ENCODE measurements at regions not wholly inside any gene's neighbourhood (a gene's known extent, or its start where the extent isn't known, plus 50 kb on each side); places are given as distances from the start of the nearest gene placed in this dataset.

DNA sequence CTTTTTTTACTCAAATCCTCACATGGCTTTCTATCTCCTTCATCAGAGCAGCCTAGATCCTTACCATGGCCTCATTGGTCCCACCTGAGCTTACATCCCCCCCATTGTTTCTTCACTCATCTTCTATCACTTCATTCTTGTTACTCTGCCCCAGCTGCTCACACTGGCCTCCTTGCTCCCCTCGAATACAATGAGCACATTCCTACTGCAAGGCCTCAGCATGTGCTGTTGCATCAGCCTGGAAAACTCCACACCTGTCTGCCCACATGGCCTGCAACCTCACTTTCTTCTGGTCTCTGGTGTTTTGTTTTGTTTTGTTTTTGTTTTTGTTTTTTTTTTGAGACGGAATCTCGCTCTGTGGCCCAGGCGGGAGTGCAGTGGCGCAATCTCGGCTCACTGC lies 212.6 kb downstream of the TBX18 start (continued):
- no peak for TF ChIP-seq HNF4A (conservative IDR thresholded peaks at IDR 0.05)
- TF ChIP-seq JUND (IDR thresholded peaks at IDR 0.05) = no peak
- no peak for TF ChIP-seq YY1 (IDR thresholded peaks at IDR 0.05)
- no peak for TF ChIP-seq GABPA (IDR thresholded peaks at IDR 0.05 in 1 of 2, conservative IDR thresholded peaks at IDR 0.05 in 1 of 2)
- no peak for TF ChIP-seq SP1 (IDR thresholded peaks at IDR 0.05)
- no peak for TF ChIP-seq EGR1 (IDR thresholded peaks at IDR 0.05; ENCODE audit: low read depth in 2 of 2)
- TF ChIP-seq RXRA (IDR thresholded peaks at IDR 0.05) = no peak
- no peak for TF ChIP-seq FOXA2 (IDR thresholded peaks at IDR 0.05)
- TF ChIP-seq, protein P1, sequence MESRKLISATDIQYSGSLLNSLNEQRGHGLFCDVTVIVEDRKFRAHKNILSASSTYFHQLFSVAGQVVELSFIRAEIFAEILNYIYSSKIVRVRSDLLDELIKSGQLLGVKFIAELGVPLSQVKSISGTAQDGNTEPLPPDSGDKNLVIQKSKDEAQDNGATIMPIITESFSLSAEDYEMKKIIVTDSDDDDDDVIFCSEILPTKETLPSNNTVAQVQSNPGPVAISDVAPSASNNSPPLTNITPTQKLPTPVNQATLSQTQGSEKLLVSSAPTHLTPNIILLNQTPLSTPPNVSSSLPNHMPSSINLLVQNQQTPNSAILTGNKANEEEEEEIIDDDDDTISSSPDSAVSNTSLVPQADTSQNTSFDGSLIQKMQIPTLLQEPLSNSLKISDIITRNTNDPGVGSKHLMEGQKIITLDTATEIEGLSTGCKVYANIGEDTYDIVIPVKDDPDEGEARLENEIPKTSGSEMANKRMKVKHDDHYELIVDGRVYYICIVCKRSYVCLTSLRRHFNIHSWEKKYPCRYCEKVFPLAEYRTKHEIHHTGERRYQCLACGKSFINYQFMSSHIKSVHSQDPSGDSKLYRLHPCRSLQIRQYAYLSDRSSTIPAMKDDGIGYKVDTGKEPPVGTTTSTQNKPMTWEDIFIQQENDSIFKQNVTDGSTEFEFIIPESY (IDR thresholded peaks at IDR 0.05) = no peak

DNA sequence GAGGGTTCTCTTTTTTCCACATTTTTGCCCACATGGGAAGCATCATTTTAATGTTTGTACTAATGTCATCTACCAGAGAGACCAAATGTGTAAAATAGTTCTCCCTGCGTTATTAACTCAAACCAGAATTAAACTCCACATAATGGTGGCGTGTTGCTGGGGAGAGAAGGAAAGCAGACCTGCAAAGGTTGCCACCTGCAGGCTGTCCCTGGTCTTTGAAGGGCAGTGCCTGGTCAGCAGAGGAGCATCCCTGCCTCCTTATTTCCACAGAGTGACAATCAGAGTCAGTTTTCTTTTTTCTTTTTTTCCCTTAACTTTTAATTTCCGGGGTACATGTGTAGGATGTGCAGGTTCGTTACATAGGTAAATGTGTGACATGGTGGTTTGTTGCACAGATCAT lies 214.5 kb downstream of the TBX18 start:
- Histone ChIP-seq H3K9me3 (ENCODE audit: control insufficient read depth in 4 of 4, low read length in 3 of 4) (no peaks in the 10 kb centered on the region), H3K4me3 (ENCODE audit: low read depth in 1 of 3, low read length in 3 of 3) (no peak overlapping the region), H3K4me1 (ENCODE audit: control insufficient read depth in 4 of 4, insufficient read depth in 4 of 4, low read length in 3 of 4) (no peaks in the 10 kb centered on the region), H3K27ac (ENCODE audit: low read depth in 1 of 2, low read length in 2 of 2) (no peak overlapping the region), H3K9ac (ENCODE audit: low read depth in 1 of 2, low read length in 2 of 2) (no peak overlapping the region), H3K36me3 (ENCODE audit: control insufficient read depth in 4 of 4, insufficient read depth in 3 of 4, low read depth in 1 of 4, low read length in 3 of 4) (no peaks in the 10 kb centered on the region), H3K27me3 (ENCODE audit: control insufficient read depth in 4 of 4, insufficient read depth in 4 of 4, low read length in 3 of 4) (no peaks in the 10 kb centered on the region)
- no peak for DNase-seq (ENCODE audit: low spot score)
- TF ChIP-seq HNF4G (IDR thresholded peaks at IDR 0.05) (no peak), RAD21 (IDR thresholded peaks at IDR 0.05) (peak; percentile 53 to 77), CTCF (IDR thresholded peaks at IDR 0.05; ENCODE audit: low read depth, low read length, missing input control) (peak; percentile 22)
- 68% methylated on average over 4 of the region's 4 CpGs for whole genome bisulfite sequencing

GRCh38 chr6:84547341-84547801 lies 217.0 kb downstream of the TBX18 start:
- no peaks in the 10 kb centered on the region for H3K36me3 ChIP-seq (ENCODE audit: control insufficient read depth in 4 of 4, insufficient read depth in 3 of 4, low read depth in 1 of 4, low read length in 3 of 4)
- no peak overlapping the region for H3K9ac ChIP-seq (ENCODE audit: low read depth in 1 of 2, low read length in 2 of 2)
- no peaks in the 10 kb centered on the region for H3K27me3 ChIP-seq (ENCODE audit: control insufficient read depth in 4 of 4, insufficient read depth in 4 of 4, low read length in 3 of 4)
- H3K9me3 ChIP-seq (ENCODE audit: control insufficient read depth in 4 of 4, low read length in 3 of 4) = no peaks in the 10 kb centered on the region
- TF ChIP-seq FOXA1 (IDR thresholded peaks at IDR 0.05) = no peak
- no peak for TF ChIP-seq YY1 (IDR thresholded peaks at IDR 0.05)
- TF ChIP-seq, protein P1 (IDR thresholded peaks at IDR 0.05) = no peak
- TF ChIP-seq, protein P2, sequence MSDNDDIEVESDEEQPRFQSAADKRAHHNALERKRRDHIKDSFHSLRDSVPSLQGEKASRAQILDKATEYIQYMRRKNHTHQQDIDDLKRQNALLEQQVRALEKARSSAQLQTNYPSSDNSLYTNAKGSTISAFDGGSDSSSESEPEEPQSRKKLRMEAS (IDR thresholded peaks at IDR 0.05) = no peak
- TF ChIP-seq JUND (IDR thresholded peaks at IDR 0.05) = no peak
- no peak for TF ChIP-seq RAD21 (IDR thresholded peaks at IDR 0.05)
- TF ChIP-seq TAF1 (conservative IDR thresholded peaks at IDR 0.05) = no peak
- TF ChIP-seq NR2F2 (IDR thresholded peaks at IDR 0.05) = no peak
- TF ChIP-seq SP1 (IDR thresholded peaks at IDR 0.05) = no peak
- no peak for TF ChIP-seq GABPA (IDR thresholded peaks at IDR 0.05 in 1 of 2, conservative IDR thresholded peaks at IDR 0.05 in 1 of 2)
- no peak for TF ChIP-seq HNF4A (conservative IDR thresholded peaks at IDR 0.05)
- TF ChIP-seq, protein P3, sequence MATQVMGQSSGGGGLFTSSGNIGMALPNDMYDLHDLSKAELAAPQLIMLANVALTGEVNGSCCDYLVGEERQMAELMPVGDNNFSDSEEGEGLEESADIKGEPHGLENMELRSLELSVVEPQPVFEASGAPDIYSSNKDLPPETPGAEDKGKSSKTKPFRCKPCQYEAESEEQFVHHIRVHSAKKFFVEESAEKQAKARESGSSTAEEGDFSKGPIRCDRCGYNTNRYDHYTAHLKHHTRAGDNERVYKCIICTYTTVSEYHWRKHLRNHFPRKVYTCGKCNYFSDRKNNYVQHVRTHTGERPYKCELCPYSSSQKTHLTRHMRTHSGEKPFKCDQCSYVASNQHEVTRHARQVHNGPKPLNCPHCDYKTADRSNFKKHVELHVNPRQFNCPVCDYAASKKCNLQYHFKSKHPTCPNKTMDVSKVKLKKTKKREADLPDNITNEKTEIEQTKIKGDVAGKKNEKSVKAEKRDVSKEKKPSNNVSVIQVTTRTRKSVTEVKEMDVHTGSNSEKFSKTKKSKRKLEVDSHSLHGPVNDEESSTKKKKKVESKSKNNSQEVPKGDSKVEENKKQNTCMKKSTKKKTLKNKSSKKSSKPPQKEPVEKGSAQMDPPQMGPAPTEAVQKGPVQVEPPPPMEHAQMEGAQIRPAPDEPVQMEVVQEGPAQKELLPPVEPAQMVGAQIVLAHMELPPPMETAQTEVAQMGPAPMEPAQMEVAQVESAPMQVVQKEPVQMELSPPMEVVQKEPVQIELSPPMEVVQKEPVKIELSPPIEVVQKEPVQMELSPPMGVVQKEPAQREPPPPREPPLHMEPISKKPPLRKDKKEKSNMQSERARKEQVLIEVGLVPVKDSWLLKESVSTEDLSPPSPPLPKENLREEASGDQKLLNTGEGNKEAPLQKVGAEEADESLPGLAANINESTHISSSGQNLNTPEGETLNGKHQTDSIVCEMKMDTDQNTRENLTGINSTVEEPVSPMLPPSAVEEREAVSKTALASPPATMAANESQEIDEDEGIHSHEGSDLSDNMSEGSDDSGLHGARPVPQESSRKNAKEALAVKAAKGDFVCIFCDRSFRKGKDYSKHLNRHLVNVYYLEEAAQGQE (IDR thresholded peaks at IDR 0.05) = no peak
- TF ChIP-seq CTCF (IDR thresholded peaks at IDR 0.05; ENCODE audit: low read depth, low read length, missing input control) = no peak
- no peak for TF ChIP-seq RXRA (IDR thresholded peaks at IDR 0.05)
- TF ChIP-seq EGR1 (IDR thresholded peaks at IDR 0.05; ENCODE audit: low read depth in 2 of 2) = no peak
- TF ChIP-seq FOXA2 (IDR thresholded peaks at IDR 0.05) = no peak
- no peak for TF ChIP-seq ATF3 (IDR thresholded peaks at IDR 0.05)
- TF ChIP-seq HNF4G (IDR thresholded peaks at IDR 0.05) = no peak
- DNase-seq (ENCODE audit: low spot score) = no peak
- no peak overlapping the region for H3K4me3 ChIP-seq (ENCODE audit: low read depth in 1 of 3, low read length in 3 of 3)
- 51% methylated on average over 5 of the region's 5 CpGs for WGBS
- no peaks in the 10 kb centered on the region for H3K4me1 ChIP-seq (ENCODE audit: control insufficient read depth in 4 of 4, insufficient read depth in 4 of 4, low read length in 3 of 4)
- H3K27ac ChIP-seq (ENCODE audit: low read depth in 1 of 2, low read length in 2 of 2) = no peak overlapping the region

Measured in liver (tissue), 8 donors.